Ovary (tissue), 3 donors: ENCODE measurements at regions not wholly inside any gene's neighbourhood (a gene's known extent, or its start where the extent isn't known, plus 50 kb on each side); places are given as distances from the start of the nearest gene placed in this dataset.

Experiments used
- EP300 ChIP-seq: sonication (generic); formaldehyde crosslinking; IDR thresholded peaks from one replicate; pipeline ENCODE4 v1.6.1; 2017; ENCODE audit warnings: antibody characterized with exemption
- TF ChIP-seq, protein P1 (sequence below), 3 donors: fragments of 450-650 bp in 2 of 3; fragments of 200-600 bp in 1 of 3; IDR thresholded peaks; one replicate each; pipeline versions ENCODE4 v1.5.1 to v1.8.0; 2016 to 2022; ENCODE audit warnings: antibody characterized with exemption in 3 of 3, mild to moderate bottlenecking in 1 of 3
- donor health status: DM: no; HTN: no; CAD: no.

DNA sequence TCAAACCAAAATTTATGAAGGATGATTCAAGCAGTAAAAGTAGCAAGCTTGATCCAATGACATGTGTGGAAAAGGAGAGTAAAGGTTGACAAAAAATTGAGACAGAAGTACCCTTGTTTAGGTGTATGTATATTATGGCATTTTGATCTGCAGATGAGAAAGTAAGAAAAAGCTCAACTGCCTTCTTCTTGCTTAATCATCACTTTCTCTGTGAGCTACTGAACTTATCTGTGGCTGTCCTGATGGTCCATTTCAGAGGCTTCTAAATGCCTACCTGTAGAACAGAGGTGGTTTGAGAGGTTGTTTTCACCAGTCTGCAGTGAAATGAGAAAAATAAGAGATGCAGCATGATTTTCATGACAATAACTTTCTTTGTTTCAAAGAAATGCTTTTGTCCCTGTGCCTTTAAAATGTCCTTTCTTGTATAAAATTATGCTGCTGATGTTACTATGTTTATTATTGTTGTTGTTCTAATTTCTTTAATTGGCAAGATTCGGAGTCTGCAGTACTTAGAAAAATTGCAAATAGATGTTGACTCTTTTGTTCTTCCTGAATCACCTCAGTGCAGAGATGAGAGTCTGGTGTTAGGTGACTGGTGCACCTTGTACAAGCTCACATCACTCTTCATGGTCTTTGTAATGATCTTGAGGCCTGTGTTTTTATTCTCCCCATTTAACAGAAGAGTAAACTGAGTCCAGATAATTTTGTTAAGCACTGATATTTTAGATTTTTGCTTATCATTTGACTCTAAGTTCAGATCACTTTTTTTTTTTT lies 821.9 kb downstream of the VRK1 start:
- TF ChIP-seq, protein P1, sequence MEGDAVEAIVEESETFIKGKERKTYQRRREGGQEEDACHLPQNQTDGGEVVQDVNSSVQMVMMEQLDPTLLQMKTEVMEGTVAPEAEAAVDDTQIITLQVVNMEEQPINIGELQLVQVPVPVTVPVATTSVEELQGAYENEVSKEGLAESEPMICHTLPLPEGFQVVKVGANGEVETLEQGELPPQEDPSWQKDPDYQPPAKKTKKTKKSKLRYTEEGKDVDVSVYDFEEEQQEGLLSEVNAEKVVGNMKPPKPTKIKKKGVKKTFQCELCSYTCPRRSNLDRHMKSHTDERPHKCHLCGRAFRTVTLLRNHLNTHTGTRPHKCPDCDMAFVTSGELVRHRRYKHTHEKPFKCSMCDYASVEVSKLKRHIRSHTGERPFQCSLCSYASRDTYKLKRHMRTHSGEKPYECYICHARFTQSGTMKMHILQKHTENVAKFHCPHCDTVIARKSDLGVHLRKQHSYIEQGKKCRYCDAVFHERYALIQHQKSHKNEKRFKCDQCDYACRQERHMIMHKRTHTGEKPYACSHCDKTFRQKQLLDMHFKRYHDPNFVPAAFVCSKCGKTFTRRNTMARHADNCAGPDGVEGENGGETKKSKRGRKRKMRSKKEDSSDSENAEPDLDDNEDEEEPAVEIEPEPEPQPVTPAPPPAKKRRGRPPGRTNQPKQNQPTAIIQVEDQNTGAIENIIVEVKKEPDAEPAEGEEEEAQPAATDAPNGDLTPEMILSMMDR (IDR thresholded peaks at IDR 0.05) = no peak
- TF ChIP-seq EP300 = no peak
